ENCODE measurements at regions not wholly inside any gene's neighbourhood (a gene's known extent, or its start where the extent isn't known, plus 50 kb on each side); places are given as distances from the start of the nearest gene placed in this dataset.

DNA sequence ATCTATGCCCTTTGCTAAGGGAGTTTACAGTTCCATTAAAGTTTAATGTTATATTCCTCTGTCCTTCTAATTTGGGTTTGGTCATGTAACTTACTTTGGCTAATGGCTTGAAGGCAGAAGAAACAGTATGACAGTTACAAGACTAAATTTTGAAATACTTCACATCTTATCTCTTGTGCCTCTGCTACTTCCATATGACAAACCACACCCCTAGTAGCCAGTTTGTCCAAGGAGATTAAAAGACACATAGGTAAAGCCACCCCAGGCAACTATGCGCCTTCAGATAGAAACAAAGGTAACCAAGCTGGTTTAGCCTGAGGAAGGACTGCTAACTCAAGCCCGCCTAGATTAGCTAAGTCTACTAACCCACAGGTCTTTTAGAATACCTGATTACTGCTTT is 273.4 kb upstream of the MIR17HG start:
- DNase-seq = no peak

DNA sequence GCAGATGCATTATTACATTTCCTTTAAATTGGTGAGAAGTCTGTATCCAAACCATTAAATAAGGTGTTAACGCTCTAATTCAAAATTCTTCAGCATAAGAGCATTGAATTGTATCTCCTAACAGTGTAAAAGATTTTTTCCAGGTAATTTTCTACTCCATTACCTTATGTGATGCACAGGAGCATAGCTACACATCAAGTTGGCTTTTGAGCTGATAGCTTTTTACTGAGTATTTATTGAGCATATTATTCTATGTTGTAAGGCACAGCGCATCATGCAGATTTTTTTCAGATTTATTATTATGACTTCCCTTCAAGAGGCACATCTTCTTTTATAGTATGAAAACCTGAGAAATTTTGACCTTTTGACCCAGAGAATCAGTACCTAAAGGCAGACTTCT is 270.7 kb upstream of the MIR17HG start:
- no peak for DNase-seq

DNA sequence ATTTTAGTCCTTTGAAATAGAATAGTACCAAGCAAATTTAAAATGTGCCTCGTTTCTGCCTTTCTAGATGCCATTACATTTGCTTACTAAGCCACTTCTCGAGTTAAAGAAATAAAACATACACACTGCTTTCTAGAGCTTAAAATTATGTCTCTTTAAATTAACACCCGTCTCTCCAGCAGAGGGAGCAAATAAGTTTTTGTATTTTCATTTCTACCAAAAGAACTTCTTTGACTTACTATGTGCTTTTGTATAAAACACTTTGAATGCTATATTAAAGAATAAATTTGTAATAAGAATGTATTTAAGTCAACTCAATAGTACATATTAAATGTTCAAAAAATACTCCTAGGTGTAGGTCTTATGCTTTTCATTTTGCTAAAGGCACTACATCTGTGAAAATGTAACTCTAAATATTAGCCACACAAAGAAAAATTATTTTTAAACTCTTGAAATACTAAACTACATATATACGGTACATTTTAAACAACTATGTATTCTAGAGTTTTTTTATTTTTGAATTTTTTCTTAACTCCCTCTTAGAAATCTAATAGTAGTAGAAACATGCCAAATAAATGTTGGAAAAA is 269.3 kb upstream of the MIR17HG start:
- DNase-seq = no peak

DNA sequence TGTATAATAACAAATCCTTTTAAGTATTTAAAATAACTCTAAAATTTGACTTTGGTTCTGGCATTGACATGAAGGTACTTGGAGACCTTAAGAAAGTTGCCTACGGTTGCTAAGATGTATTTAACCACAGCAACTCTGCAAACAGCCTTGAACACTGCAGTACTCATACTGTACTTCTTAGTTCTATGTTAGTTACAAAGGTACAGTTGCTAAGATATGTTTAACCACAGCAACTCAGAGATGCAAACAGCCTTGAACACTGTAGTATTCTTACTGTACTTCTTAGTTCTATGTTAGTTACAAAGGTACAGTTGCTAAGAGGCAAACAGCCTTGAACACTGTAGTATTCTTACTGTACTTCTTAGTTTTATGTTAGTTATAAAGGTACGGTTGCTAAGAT is 268.3 kb upstream of the MIR17HG start:
- DNase-seq = no peak

DNA sequence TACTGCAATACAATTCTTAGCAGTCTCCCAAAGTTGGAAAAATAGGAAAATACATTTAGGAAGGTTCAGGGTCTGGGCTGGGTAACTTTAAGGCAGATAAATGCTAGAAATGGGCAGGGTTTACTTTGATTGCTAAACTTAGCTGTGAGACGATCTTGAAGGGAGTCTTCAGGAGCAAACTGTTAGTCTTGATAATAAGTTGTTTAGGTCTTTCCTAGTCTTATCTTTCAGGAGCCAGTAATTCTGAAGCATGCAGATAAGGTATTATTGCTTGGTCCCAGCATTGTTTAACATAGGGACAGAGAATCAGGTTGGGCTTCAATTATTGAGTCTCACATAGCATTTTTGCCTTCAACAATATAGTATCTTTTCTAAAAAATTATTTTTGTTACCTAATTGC is 262.4 kb upstream of the MIR17HG start:
- no peak for DNase-seq

DNA sequence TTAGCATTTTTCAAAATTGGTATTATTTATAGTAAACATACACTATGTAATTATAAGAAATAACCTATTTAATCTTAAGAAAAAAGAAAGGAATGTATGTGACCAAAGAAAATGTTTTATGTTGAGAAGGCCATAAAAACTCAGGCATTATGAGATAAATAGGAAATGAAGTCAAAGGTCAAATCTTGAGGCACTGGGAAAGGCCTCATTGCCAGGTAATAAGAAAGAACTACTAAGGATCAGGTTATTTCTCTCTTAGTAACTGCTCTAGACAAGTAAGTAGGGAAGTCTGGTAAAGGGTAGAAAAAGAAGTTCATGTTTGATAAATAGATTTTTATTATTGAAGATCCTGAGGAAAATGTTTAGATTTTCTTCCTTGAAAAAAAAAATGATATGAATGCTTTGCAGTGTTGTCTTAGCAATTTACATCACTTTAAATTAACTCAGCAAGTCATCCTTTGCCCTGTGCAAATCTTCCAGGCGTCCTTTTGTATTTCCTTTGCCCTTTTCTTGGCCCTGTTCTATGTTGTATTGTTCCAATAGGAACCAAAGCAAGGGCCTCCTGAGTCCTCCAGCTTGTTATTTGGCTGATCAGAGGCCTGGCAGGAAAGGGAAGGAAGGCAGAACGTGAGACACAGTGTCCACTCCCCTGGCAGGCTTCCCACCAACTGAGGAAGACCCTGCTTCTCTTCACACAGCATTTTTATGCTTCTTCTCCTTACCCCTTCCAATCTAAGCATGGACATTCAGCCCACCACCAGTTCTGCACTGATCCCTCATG is 260.4 kb upstream of the MIR17HG start:
- DNase-seq = no peak

DNA sequence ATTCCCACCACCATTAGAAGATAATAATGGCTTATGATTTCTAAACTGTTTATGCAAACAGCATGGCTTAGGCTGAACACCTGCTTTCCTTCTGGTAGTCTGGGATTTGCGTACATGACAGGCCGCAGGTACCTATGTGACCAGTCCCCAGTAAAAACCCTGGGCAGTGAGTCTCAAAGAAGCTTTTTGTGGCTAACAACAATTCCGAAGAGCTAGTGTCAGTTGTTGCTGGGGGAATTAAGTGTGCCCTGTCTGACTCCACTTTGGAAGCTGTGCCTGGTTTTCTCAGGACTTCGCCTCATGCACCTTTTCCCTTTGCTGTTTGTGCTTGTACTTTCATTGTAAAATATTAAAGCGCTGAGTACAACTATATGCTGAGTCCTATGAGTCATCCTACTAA is 250.2 kb upstream of the MIR17HG start:
- DNase-seq = no peak

DNA sequence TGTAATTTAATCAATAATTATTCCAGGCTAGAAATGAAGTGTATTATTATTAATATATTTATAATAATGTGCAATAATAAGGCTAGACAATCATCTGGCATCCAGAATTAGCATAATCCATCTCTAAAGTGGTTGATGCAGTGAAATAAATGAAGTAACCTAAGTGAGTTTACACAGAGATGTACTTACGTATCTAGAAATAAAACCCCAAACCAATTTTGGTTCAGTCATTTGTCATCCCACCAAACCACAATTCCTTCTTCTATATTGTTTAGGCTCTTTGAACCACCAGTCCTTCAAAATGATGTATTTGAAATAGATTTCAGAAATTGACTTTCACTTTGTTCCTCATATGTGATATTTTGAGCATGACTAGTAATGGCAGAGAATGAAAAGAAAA is 247.6 kb upstream of the MIR17HG start:
- no peak for DNase-seq

DNA sequence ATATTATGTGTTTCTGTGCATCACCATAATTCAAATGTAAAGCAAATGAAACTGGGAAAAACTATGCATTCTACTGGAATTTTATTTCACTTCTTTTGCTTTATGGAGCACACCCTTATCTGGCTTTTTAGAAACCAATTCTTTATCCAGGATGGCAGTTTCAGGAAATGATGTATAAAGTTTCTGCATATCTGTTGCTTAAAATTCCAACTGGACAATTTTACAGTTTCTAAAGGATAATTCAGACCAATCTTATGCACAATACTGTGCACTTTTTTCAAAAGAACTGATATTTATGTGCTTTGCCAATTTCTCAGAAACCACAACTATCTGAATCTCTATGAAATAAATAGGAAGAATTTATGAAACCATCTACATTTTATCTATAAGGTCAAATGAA is 246.5 kb upstream of the MIR17HG start:
- no peak for DNase-seq

DNA sequence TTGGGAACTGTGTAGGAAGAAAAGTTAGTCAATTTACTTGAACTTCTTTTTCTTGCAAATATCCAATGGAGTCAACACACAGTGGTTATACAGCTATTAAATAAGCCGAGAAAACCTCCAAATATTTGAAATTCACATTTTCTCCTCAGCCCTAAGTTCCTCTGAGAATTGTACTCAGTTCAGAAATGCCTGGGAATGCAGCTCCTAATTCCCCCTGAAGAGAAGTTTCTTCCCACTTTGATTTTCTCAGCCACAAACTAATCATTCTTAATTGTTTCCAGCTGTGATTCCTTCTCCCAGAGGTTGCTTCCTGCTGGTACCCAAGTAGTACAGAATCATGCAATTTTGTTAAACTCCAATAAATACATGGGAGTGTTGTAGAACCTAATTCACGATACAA is 246.1 kb upstream of the MIR17HG start:
- DNase-seq = no peak

DNA sequence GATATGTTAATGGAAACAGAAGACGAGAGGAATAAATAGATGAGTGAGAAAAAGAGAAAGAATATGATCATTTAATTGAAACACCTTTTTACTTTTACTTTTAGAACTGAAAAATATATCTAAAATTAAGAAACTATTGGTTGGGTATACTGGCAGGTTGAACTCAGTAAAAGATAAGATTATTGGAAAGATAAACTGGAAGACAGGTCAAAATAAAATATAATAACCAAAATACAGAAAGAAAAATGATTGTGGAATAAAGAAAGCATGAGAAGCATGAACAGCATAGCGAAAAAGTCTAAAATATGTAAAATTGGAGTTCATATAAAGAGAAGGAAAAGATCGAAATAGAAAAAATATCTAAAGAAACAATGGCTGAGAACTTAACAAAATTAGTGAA is 242.2 kb upstream of the MIR17HG start:
- DNase-seq = no peak

DNA sequence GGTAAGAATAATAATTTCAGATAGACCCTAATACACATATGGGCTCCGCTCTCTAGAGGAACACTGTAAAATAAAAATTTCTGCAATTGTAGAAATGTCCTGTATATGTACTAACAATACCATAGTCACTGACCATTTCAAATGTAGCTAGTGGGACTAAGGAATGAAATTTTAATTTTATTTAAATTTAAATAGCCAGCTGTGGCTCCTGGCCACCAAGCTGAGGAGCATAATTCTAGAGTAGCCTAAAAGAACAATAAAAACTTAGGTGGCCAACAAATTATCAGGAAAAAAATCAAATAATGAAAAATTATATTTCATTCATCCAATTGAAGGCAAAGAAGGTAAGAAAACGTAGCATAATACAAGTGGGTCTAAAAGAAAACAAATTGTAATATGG is 240.9 kb upstream of the MIR17HG start:
- DNase-seq = no peak

DNA sequence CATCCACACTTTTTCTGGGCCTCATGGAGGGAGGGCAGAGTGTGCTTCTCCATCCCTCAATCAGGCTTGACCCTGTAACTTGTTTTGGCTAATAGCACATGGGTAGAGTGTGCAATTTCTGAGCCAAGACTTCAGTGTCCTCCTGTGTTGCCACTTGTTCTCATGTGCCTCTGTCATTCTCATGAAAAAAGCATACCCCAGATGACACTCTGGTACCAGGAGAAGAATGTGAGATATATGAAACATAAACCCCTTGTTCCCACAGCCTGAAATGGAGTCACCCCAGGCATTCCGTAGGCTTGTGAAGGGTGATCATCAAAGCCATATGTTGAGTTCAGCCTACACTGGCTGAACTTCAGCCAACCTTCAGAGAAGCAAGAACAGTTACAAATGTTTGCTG is 239.2 kb upstream of the MIR17HG start:
- no peak for DNase-seq

DNA sequence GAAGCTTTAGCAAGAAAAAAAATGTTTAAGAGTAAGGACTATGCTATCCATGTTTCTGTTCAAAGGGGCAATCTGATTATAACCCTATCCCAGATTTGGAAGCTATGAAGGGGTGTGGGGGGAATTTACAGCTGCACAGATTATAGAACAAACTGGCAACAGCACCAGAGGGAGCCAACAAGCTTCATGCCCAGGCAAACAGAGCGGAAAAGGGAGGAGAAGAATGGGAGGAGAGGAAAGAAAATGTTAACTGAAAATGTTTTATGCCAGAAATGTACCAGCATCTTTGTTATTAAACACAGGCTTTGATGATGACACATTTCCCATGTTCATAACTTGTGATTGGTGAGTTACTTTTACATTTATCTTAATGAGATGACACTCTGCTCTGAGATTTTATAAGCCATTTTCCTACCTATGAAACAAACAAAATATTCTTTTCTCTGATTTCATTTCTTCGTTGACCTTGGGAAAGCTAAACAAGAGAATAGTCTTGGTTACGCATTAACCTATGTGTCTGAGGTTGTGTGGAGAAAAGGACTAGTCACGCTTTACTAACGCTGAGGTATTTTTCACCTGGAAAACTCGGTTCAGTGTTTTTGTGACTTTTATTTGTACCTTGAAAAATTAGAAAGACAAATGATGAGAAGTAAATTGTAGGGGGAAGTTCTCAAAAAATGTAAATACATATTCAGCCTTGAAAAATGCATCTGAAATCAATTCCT is 235.8 kb upstream of the MIR17HG start:
- DNase-seq = no peak

DNA sequence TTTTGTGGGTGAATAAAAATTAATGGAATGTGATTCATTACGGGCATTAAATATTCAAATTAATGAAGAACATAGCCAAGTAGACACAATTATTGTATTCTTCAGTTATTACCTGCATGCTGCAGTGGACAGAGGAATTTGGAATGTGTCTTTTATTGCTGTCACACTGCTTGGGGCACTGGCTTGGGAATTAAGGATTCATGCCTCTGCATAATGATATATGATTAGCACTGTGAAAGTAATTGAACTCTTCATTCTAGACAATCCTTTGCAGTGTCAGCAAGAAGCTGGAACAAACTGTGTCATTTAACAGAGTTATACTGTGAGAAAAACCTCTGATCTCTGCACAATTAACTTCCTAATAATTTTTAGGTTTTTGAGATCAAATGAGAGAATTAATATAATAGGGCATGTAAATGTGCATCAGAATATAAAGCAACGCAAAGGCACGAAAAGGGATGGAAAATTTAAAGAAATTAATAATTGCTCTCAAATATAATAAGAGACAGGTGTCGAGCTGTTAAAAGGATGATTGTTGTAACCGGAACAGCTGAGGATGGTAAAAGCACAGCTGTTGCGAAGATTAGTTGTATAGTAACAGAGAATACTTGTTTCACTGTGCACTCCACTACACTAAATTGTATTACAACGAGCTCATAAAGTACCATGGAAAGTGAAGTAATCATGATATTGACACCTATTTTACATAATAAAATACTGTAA is 235.1 kb upstream of the MIR17HG start:
- DNase-seq = no peak

DNA sequence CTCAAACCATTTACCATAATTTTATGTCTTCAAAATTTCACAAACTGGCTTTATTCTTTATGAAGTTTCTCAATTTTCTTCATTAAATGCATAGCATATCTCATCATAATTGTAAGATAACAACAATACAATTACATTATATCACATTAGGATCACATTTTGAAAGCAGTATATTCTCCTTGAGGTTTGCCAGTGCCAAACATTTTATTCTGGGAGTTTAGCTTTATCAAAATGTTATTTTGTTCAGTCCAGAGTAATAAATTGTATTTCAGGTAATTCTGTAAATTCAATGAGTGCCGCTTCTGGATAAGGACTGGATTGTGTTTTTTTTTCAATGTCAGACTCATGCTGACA is 234.6 kb upstream of the MIR17HG start:
- DNase-seq = no peak

DNA sequence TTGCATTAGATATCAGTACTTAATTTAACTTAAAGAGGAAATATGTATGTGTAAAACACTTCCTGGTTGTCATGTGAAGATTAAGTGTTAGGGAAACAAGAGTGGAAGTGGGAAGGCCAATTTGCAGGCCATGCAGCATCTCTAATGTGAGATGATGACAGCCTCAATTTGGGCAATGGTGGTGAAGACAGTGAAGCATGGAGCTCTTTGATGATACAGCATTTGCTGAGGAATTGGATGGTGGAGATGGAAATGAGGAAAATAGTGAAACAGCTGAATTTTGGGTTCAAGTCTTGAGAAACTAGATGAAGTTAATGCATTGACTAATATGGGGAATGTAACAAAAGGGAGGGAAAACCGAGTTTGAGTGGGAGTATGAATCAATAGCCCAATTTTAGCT is 231.7 kb upstream of the MIR17HG start:
- DNase-seq = no peak

DNA sequence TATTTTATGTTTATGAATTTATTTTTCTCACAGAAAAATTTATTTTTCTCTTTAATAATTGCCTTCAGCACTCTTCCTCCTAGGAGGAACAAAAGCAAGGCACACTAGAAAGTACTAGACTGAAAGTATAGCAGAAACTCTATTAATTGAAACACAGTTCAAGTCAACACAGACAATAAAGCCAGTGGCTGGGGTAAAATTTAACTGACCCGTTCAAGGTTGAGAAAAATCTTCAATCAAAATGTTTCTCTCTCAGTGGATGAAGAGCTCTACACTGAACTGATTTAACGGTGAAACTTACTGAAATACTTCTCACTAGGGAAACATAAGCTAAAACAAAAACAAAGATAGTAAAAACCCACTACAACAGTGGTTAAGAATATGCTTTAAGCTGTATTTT is 230.1 kb upstream of the MIR17HG start:
- no peak for DNase-seq

DNA sequence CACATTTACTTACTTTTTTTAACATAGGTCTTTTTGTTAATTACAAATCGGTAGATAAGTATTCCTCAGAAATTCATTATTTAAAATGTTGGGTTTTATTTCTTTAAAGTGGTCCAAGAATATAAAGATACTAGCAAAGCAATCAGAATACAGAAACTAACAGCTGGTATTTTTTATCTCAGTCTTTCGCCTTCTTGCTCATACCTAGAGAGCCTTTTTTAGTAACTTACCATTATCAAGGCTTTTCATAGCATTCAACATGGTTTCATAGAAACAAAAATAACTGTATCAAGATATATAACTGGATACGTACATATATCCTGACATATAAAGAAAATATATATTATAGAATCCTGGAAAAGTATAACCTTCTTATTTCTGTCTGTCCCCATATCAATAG is 227.8 kb upstream of the MIR17HG start:
- no peak for DNase-seq

DNA sequence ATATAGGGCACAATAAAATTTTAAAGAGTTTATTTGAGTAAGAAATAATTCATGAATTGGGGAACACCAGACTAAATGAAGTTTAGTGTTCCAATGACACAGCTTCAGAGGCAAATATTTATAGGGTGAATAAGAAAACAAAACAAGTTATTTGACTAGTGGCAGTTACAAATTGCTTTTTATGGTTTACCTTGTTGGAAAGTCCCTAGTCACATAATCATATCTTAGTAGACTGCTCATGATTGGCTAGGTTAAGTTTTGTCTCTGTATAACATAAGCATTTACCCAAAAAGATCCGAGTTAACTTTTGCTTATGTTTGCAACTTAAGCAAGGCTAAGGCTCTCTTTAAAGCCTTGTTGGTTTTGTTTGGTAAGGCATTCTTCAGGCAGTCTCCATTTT is 224.7 kb upstream of the MIR17HG start:
- peak in 1 of 5 experiments; percentile 13 for DNase-seq

DNA sequence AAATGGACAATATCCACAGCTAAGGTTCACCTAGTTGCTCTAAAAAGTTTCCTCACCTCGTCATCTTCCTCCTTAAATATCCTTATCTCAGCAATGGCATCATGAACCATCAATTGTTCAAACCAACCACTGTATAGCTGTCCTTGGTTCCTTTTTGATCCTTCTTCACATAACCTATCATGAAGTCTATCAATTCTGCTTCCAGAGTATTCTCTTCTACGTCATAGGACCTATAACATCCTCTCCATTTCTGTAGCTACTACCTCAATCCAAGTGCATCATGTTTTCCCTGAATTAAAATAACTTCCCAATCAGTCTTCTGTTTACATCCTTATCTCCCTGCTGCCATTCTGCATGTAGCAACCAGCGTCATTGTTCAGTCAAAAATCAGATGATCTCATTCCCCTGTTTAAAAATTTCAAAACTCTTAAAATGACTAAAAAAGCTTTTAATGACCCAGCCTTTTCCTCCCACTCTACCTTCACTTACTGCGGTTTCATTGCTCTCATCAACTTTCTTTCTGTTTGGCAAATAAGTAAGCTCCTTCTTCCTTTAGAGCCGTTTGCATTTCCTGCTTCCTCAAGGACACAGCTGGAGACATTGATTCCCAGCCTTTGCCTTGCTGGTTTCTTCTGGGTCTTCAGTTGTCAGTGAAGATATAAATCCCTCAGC is 223.9 kb upstream of the MIR17HG start:
- DNase-seq = peak in 1 of 5 experiments; percentile 9

DNA sequence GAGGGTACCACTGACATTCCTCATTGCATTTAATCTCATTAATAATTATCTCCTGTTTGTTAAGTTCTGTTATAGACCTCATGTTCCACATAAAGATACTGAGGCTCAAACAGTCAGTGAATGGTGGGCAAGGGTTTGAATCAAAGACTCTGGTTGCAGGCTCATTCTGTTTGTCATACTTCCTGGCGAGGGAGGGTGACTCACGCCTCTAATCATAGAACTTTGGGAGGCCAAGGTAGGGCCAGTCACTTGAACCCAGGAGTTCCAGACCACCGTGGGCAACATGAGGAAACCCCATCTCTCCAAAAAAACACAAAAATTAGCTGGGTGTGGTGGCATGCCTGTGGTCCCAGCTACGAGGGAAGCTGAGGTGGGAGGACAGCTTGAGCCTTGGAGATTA is 220.7 kb upstream of the MIR17HG start:
- no peak for DNase-seq

DNA sequence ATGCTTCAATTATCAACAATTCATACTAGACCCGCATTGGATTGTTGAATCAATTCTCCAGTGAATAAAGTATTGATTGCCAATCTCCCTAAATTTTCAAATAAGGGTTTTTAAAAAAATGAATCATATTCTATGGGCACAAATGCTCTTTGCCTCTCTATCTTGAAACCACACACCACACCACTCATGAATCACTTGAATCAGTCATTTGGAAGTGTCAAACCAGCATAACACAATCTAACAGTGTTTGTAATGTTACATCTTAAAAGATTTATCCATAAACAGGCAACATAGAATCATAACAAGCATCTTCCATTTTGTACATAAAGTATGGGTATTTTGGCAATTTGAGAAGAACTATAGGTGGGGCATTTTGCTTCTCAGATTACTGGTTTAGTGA is 219.5 kb upstream of the MIR17HG start:
- DNase-seq = no peak
